CD4-positive, alpha-beta T cell treated with Interferon alpha-2 for 1 hour (primary cell): ENCODE measurements at regions not wholly inside any gene's neighbourhood (a gene's known extent, or its start where the extent isn't known, plus 50 kb on each side); places are given as distances from the start of the nearest gene placed in this dataset.
"Not testable (repeated sequence)": the region's sequence is repeated elsewhere in the genome, so short reads cannot be mapped to it uniquely, and the experiment has no call there.

ENCODE experiments used
- DNase-seq, 2 donors: peaks; one replicate each; pipeline ENCODE4 v3.0.0-alpha.2; 2020 to 2022

DNA sequence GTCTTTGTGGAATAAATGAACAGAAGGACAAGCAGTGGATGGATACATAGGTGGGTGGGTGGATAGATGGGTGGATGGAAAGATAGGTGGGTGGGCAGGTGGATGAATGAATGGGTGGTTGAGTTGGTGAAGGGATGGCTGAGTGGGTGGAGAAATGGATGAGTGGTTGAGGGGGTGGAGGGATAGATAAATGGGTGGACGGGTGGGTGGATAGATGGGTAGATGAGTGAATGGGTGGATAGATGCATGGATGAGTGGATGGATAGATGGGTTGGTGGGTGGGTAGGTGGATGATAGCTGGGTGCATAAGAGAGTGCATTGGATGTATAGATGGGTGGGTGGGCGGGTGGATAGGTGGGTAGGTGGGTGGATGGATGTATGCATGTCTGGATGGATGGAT, 63.5 kb downstream of the UNC93B1 start:
- not testable (repeated sequence) for DNase-seq

DNA sequence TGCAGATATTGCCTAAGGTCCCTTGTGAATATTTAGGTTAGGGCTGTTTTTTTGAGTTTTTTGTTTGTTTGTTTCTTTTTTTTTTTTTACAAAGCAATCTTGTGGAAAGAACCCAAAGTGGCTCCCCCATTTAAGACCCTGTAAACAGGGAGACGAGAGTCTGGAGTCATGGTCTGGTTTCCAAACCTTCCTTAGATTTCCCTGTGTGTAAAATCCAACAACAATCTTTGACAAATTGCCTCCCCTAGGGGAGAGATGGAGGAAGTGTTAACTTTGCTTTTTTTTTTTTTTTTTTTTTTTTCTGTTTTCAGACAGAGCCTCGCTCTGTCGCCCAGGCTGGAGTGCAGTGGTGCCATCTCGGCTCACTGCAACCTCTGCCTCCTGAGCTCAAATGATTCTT, 64.9 kb downstream of the UNC93B1 start:
- not testable (repeated sequence) for DNase-seq

GRCh38 chr11:67938371-67938770, 65.5 kb downstream of the UNC93B1 start:
- not testable (repeated sequence) for DNase-seq

DNA sequence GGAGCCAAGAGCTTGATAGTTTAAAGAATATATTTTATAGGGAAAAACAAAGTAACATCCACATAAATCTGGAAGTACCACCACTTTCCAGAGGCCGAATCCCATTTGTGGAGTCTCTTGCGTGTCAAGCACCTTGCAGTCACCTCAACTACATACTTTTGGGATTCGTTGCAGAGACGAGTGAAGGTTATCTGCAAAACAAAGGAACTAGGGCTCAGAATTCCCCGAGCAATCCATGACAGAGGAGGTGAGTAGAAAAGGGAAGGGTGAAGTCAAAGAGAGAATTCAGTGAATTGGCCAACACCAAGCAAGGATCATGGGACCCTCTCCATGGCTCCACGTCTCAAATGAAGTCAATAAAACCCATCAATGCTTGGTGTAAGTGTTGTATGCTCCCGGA, 80.3 kb downstream of the UNC93B1 start:
- DNase-seq = not testable (repeated sequence)

DNA sequence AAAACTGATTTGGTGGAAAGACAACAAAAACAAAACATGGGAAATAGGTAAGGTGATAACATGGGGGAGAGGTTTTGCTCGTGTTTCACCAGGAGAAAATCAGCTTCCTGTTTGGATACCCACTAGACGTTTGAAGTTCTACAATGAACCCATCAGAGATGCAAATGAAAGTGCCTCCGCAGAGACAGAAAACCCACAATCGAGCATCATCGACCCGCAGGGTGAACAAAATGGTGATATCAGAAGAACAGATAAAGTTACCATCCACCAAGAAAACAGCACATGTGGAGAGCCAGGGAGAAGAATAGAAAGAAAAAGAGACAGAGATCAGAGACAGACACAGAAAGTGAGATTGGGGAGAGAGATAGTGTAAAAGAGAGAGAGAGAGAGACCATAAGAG, 83.4 kb downstream of the UNC93B1 start:
- DNase-seq = peak; percentile 9 to 25

GRCh38 chr11:67912184-67912583, 91.7 kb downstream of the UNC93B1 start:
- DNase-seq = not testable (repeated sequence)

DNA sequence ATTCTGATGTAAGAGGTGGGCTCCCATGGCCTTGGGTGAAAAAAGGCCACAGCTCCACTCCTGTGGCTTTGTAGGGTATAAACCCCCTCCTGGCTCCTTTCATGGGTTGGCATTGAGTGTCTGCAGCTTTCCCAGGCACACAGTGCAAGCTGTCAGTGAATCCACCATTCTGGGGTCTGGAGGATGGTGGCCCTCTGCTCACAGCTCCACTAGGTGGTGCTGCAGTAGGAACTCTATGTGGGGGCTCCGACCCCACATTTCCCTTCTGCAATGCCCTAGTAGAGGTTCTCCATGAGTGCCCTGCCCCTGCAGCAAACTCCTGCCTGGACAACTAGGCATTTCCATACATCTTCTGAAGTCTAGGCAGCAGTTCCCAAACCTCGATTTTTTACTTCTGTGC, 92.7 kb downstream of the UNC93B1 start:
- DNase-seq = not testable (repeated sequence)

- not testable (repeated sequence) for DNase-seq
These were observed 93.1 kb downstream of the UNC93B1 start for GRCh38 chr11:67910803-67911202.

DNA sequence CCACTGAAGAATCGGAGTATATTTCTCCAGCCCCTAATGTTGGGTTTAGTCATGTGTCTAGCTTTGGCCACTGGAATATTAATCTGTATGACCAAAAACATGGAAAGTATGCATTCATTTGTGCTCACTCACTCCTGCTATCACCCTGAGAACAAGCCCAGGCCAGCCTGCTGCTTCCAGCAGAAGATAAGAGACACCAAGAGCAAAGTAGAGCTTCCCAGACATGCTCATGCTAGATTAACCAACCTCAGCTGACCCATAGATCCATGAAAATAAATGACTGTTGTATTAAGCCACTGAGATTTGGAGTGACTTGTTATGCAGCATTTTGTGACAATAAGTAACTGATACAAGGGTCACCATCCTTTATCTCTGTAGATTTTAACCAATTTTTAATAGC, 96.9 kb downstream of the UNC93B1 start:
- DNase-seq = not testable (repeated sequence)

GRCh38 chr11:67899462-67899861, 104.4 kb downstream of the UNC93B1 start:
- DNase-seq = not testable (repeated sequence)

DNA sequence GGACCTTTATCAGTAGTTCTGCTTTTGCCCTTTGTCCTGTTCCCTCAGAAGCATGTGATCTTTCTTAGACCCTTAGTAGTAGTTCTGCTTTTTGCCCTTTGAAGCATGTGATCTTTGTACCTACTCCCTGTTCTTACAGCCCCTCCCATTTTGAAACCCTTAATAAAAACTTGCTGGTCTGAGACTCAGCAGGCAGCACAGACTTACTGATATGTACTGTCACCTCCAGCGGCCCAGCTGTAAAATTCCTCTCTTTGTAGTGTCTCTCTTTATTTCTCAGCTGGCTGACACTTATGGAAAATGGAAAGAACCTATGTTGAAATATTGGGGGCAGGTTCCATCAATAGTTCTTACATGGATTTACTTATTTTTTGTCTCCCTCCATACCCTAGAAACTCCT, 110.4 kb downstream of the UNC93B1 start:
- not testable (repeated sequence) for DNase-seq

GRCh38 chr11:67889646-67890045, 114.3 kb downstream of the UNC93B1 start:
- not testable (repeated sequence) for DNase-seq

- peak in 1 of 2 donors; percentile 52 for DNase-seq
These were observed 115.8 kb downstream of the UNC93B1 start for GRCh38 chr11:67888056-67888455.

- not testable (repeated sequence) for DNase-seq
These were observed 117.2 kb downstream of the UNC93B1 start for GRCh38 chr11:67886672-67887071.

DNA sequence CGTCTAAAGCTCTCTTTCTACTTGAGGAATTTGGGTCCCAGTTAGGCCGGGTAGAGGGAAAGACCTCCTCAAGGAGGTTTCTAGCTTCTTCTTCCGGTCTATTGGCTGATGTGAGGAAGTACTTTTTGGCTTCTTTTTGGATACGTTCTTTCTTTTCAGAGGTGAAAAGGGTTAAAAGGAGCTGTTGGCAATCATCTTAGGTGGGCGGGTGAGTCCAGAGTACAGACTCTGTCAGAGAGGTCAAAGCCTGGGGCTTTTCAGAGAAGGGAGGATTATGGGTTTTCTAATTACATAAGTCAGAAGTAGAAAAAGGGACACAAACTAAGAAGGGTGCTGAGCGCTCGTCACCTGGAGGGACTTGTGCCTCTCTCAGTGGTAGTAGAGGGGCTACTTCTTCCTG, 117.7 kb downstream of the UNC93B1 start:
- DNase-seq = not testable (repeated sequence)

GRCh38 chr11:67885574-67885973, 118.3 kb downstream of the UNC93B1 start:
- not testable (repeated sequence) for DNase-seq

- DNase-seq = peak; percentile 8 to 63
These were observed 118.9 kb downstream of the UNC93B1 start for GRCh38 chr11:67884761-67885558.

- DNase-seq = peak in 1 of 2 donors; percentile 39
These were observed 119.7 kb downstream of the UNC93B1 start for GRCh38 chr11:67884073-67884757.

GRCh38 chr11:67882304-67882703, 121.6 kb downstream of the UNC93B1 start:
- DNase-seq = not testable (repeated sequence)

DNA sequence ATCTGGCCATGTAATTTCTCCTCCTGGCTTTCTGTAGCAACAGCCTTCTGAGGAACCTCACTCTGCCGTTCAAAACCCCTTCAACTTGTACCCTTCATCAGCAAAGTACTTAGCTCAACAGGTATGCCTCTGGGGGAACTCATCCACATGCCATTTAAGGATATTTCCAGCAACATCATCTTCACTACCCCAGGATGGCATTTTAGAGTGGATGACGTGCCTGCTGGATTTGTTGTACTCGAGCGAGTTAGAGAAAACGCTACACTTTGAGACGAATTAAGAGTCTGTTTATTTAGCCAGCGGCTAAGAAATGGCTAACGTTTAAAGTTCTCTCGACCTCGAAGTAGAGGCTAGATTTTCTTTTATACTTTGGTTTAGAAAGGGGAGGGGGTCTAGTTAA, 122.1 kb downstream of the UNC93B1 start:
- DNase-seq = not testable (repeated sequence)

GRCh38 chr11:67880594-67881196, 123.2 kb downstream of the UNC93B1 start:
- not testable (repeated sequence) for DNase-seq

DNA sequence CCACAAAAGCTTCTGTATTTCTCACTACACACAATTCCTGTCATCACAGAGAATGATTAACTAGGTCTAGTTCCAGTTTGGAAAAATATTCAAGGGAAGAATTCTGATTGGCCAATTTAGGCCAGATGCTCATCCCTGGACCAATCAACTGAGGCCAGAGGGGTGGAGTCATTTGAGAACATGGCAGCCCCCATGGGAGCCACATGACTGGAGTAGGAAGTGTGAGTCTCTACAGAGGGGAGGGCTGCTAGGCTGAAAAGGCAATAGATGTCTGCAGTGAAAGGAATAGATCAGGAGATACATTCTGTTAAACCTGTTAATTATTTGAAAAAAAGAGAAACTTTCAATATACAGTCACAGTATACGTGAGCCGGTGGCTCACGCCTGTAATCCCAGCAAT, 125.2 kb downstream of the UNC93B1 start:
- not testable (repeated sequence) for DNase-seq

DNA sequence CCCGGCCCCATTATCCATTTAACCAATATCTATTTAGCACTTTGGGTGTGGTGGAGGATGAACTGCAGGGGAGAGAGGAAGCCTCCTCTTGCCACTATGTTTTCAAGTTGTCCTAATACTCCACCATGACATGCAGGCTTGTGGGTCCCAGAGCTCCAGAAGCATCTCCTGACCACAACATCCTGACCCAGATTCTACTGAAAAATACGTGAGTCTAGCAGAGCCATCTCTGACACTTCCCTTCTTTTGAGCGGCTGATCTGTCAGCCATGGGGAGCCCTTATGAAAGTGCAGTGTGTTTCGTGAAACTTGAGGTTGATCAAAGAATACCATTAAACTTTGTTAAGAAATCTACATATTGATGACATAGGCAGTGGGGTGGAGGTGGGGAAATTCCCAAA, 126.6 kb downstream of the UNC93B1 start:
- DNase-seq = peak in 1 of 2 donors; percentile 27

GRCh38 chr11:67873223-67873622, 130.7 kb downstream of the UNC93B1 start:
- not testable (repeated sequence) for DNase-seq
